HG03378 (cell line): ENCODE measurements at regions not wholly inside any gene's neighbourhood (a gene's known extent, or its start where the extent isn't known, plus 50 kb on each side); places are given as distances from the start of the nearest gene placed in this dataset.

ENCODE experiments used
- ATAC-seq: cut with Tn5 transposase; IDR thresholded peaks from one replicate; pipeline ENCODE4 v1.9.1; 2021; ENCODE audit warnings: mild to moderate bottlenecking, moderate library complexity; ENCODE audit not compliant: unreplicated experiment

DNA sequence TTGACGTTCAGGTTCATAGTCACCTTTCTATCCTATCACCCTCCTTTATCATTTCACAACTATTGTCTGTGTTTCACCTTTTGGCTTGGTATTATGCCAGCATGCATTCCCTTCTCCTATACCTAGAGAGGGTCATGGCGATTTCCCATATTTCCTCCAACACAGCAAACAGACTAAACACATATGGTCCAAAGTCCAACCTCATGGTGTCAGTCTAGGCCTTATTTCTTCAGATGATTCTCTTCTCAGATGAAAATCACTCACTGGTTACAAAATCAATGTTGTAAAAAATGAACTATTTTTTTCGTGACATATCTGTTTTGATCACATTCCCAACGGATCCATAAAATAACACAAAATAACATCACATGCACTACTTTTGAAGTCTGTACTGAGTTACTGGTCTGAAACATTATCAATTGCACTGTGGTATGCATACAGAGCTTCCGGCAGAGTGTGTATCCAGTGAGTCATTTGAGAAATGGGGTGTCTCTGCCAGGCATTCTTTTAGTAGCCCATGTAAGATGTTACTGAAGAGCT lies 204.8 kb upstream of the GALNT5 start:
- no peak for ATAC-seq

- no peak for ATAC-seq
These were observed 203.6 kb upstream of the GALNT5 start for GRCh38 chr2:157053876-157054275.

DNA sequence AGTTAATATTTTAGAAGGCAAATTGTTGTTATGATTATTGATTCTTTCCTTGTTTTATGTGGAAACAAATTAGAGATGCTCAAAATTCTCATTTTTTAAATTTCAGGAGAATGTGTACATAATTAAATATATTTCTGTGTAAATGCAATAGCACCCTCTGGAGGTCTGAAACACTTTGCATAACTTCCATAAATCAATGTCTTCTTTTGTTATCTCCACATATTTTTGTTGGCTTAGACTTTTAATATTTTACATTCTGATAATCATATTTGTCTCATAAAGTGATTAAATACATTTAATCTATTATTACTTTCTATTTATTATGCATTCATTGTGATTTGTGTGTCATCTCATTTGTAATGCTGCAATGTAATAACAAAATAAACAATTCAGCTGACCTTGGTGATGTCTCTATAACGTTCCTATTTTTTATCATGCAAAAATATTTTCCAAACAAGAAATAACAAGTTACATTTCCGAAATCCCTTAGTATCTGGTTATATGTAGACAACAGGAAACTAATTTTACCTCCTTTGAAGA lies 201.8 kb upstream of the GALNT5 start:
- ATAC-seq, result no peak

- no peak for ATAC-seq
These were observed 201.3 kb upstream of the GALNT5 start for GRCh38 chr2:157056200-157056676.

DNA sequence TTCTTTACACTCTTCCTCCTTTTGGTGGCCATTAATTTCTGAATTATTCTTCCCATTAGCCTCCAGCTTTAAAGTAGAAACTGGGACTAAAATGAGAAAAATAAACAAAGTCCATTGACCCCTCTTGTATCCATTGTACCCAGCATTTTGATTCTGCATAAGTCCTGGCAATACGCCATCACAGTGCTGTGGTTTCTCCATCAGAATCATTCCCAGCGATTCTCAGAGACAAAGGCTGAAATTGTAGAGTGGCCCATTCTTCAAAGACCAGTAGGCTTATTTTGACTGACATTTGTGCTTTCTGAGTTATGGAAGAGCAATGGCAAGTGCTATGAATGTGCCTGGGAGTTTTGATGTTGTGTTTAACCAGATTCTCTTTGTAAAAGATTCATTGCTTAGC lies 199.3 kb upstream of the GALNT5 start:
- no peak for ATAC-seq

DNA sequence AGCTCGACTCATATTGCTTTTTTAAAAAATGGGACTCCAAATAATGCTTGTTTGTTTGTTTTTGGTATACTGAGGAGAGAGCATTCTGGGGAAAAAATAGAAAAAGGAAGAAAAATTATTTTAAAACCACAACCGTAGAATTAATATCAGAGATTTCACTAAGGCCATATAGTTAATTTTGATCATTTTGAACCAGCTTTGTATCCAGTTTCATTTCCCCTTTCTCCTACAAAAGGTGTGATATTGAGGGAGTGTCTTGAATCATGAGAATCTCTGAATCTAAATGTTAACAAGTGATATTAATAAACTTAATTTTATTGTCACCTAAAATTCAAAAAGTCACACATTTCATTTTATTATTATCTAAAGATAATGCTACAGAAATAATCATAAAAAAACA lies 198.5 kb upstream of the GALNT5 start:
- peak; percentile 42 for ATAC-seq

- peak; percentile 92 for ATAC-seq
These were observed 195.7 kb upstream of the GALNT5 start for GRCh38 chr2:157061799-157062198.

DNA sequence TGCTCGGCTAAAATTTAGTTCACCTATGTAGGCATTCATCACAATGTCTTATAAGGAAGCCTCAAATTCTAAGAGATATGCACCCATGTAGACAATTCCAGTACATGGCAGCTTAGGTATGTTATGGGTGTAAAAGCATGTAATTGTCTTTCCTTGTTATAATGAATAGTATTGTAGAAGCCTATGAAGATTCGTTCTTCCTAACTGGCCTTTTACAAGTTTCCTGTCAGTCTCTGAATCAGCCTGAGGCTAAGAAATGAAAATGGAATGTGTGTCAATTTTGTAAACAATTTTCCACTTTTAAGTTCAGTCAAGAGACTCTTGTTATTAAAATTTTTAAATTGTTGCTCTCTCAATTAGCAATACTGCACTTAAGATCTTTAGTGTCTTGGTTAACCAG lies 189.9 kb upstream of the GALNT5 start:
- no peak for ATAC-seq

GRCh38 chr2:157068237-157068636 lies 189.3 kb upstream of the GALNT5 start:
- no peak for ATAC-seq

GRCh38 chr2:157075924-157076323 lies 181.6 kb upstream of the GALNT5 start:
- no peak for ATAC-seq

- peak; percentile 64 for ATAC-seq
These were observed 180.9 kb upstream of the GALNT5 start for GRCh38 chr2:157076526-157077161.

- no peak for ATAC-seq
These were observed 179.7 kb upstream of the GALNT5 start for GRCh38 chr2:157077753-157078350.

- no peak for ATAC-seq
These were observed 174.6 kb upstream of the GALNT5 start for GRCh38 chr2:157082950-157083349.

DNA sequence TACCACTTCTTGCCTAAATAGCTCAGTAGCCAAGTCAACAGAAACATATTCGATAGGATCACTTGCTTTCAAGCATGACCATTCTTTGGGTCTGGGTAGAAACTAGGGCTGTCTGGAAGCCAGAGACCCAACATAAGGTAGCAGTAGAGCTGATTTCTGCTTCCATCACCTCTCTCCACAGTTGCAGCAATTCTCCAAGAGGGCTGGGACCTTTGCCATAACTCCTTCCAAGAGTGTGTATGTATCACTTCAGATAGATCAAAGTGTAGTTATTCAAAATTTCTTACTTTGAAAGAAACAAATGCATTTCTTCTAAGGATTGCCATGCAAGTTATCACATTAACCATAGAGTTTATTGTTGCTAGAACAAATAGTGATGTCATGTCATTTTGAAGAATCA lies 172.0 kb upstream of the GALNT5 start:
- ATAC-seq, result no peak

GRCh38 chr2:157087373-157088002 lies 170.0 kb upstream of the GALNT5 start:
- no peak for ATAC-seq

DNA sequence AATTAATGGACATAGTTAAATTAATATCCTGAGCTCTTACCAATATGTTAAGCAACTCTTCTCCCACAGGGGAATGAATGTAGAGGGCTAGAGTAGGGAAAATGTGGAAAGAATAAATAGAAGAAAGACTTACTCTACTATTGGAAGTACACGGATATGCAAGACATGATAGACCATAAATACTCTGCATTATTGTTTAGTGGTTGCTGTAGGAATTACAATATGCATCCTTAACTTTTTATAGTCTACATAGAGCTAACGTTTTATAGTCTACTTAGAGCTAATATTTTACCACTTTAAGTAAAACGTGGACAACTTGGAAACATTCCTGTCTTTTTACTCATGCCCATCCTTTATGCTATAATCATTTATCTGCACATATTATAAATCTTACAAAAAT lies 163.8 kb upstream of the GALNT5 start:
- ATAC-seq, result no peak

- no peak for ATAC-seq
These were observed 152.1 kb upstream of the GALNT5 start for GRCh38 chr2:157105372-157105771.

GRCh38 chr2:157106950-157107349 lies 150.6 kb upstream of the GALNT5 start:
- no peak for ATAC-seq

GRCh38 chr2:157107460-157107859 lies 150.0 kb upstream of the GALNT5 start:
- ATAC-seq, result peak; percentile 42

DNA sequence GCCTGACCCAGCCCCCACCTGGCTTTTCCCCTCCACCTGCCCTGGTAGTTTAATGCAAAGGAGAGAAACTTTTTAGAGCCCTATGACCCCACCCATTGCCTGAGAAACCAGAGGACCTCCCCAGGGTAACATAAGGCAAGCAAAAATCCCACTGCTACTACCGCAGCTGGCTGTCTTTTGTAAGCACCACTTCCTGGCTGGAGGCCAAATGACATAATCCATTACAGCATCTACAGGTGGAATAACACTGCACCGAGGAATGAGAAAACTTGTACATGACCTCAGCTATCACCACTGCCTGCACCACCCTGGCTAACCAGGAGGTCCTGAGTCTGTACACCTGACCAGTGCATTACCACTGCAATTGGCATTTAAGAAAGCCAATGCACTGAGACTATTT lies 149.6 kb upstream of the GALNT5 start:
- no peak for ATAC-seq

DNA sequence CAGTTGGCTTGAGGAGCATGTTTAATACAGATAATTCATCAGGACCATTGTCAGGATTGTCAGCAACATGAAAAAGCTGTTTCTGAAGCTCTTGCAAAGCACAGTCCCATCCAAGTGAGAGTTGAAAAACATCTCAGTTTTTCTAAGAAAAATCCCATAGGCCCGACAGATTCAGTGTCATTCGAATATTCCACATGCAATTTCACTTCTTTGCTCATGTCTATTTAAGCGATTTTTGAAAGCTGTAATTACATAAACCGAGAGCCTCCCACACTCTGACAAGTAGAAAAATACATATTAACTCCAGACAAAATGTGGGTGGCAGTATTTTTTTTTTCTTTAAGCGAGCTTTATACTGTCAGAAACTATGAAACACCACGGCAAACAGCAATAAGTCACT lies 134.7 kb upstream of the GALNT5 start:
- ATAC-seq, result no peak

GRCh38 chr2:157124731-157125130 lies 132.8 kb upstream of the GALNT5 start:
- ATAC-seq, result no peak
